GM18505 (cell line): ENCODE measurements at regions not wholly inside any gene's neighbourhood (a gene's known extent, or its start where the extent isn't known, plus 50 kb on each side); places are given as distances from the start of the nearest gene placed in this dataset.

ENCODE experiments used
- ATAC-seq: cut with Tn5 transposase; IDR thresholded peaks from one replicate; pipeline ENCODE4 v1.9.1; 2021; ENCODE audit not compliant: unreplicated experiment
- POLR2A ChIP-seq: IDR thresholded peaks from 4 replicates; pipeline ENCODE4 v1.6.1; 2011; ENCODE audit warnings: borderline replicate concordance; ENCODE audit not compliant: insufficient read depth, insufficient read length; ENCODE audit errors: extremely low read depth

DNA sequence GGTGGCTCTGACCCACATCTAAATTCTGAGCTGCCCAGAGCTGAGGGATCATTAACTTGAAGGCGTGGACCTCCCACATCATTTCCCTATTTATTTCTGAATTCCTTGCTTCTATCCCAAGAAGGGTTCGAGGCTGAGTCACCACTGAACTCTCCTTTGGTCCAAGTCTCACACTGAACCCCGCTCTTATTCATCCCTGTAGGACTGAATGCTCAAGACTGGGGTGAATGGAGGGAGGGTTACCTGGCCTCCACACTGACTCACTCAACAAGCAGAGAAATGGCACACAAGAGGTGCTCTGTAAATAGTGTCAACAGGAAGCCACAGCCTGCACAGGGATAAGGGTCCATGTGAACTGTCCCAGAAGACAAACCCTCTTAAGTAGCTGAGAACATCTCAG is 79.1 kb upstream of the FSTL4 start:
- no peak for ATAC-seq

GRCh38 chr5:133690746-133691145 is 78.4 kb upstream of the FSTL4 start:
- no peak for ATAC-seq
- TF ChIP-seq POLR2A = no peak

More for the DNA sequence above, 79.1 kb upstream of the FSTL4 start:
- TF ChIP-seq POLR2A = no peak

DNA sequence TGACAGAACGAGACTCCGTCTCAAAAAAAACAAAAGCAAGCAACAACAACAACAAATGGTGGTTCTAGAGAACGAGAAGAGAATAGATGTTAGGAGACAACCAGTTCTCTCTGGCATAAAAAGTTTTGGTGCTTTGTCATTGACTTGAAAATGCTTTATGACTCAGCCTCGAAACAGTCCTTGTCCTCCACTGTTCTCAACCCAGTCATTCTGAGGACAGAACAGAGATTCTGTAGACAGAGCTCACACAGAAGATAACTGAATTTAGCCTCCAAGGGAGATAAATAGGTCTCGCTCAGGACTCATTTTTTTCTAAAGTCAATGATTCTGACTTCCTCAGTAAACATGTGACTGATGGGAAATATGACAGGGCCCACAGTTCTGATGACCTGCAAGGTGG is 76.0 kb upstream of the FSTL4 start:
- TF ChIP-seq POLR2A = no peak
- ATAC-seq = no peak

- ATAC-seq = no peak
- no peak for TF ChIP-seq POLR2A
These were observed 75.1 kb upstream of the FSTL4 start for GRCh38 chr5:133687212-133688061.

DNA sequence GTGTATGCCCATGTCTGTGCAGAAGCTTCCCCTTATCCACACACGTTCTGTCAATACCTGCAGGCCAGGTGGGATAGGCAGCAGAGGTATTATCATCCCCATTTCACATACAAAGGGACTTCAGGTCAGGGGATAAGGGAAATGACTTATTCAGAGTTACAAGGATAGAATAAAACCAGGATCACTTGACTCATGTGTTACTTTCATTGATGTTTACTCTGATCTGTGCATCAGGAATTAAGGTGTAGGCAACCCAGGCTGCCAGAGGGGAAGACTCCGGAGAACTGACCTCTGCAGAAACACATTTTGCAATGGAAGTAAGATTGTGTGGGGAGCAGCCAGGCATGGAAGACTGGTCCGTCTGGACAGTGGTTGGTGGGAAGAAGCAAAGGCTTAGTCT is 74.2 kb upstream of the FSTL4 start:
- TF ChIP-seq POLR2A = no peak
- ATAC-seq = no peak

- no peak for TF ChIP-seq POLR2A
- no peak for ATAC-seq
These were observed 73.2 kb upstream of the FSTL4 start for GRCh38 chr5:133685402-133686018.

DNA sequence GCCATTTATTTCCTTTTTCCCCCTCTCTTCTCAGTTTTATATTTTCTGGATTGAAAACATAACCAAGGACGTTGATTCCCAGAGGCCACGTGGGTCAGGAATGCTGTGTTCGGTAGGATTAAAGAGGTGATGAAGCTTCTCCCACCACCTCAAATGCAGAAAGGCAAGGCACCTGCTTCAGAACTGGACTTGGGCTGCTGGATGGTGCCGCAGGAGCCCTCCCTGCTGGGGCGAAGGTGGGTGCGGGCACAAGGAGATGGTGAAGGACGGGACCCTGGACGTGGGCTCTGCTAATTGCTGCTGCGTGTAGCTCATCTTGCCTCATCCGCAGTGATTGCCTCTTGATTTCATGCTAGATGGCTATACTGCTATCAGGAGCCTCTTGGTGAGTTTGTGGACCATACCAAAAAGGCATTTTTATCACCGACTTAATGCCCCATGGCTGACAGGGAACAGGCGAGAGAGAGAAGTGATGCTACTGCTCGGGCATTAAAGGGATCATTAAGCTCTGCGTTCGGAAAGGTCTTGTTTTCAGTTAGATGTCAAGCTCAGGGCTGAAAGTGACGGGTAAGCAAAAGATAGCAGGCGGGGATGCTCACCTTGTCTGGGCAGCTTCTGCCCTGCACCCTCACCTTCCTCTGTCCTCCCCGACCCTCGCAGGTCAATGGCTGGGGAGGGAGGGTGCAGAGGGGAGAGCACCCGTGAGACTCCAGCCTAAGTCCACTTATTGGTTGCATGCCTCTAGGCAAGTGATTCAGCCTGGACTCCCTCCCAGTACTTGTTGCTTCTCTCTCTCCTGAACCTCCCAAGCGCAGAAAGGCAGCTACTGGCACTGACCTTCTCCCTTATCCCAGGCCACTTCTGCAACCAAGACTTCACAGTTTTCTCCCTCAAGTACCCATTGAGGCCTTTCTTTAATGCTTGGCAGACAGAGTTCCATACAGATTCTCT is 71.6 kb upstream of the FSTL4 start:
- no peak for ATAC-seq
- no peak for TF ChIP-seq POLR2A

GRCh38 chr5:133682451-133682850 is 70.1 kb upstream of the FSTL4 start:
- TF ChIP-seq POLR2A = no peak
- no peak for ATAC-seq

- no peak for ATAC-seq
- TF ChIP-seq POLR2A = no peak
These were observed 69.6 kb upstream of the FSTL4 start for GRCh38 chr5:133681896-133682295.

DNA sequence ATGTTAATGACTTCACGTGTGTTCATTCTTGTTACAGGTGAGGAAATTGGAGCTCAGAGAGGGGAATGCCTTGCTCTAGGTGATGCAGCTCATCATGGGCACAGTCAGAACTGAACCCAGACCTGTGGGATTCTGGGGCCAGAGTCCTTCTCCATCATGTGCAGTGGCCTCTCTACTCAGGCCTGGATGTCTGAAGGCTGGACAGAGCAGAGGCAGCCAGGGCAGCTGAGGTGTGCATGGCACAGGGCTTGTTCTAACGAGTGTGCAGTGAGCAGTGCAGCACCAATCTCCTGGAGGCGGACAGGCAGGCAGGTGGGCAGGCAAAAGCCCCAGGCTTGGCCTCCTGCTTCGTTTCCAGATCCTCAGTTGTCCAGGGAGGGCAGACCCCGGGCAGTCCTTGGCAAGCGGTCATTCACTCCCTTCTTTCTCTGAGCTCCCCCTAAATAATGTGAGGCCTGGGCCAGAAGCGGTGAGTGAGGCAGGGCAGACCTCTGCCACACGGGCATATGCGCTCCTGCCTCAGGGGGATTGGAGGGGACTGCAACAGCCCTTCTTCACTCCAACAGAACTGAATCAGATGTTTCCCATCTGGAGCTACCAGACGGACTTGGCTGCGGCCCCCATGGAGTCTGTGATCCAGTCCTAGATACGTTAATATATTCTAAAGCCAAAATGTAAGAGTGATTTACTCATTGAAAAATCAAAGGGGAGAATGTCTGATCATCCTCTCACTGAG is 68.7 kb upstream of the FSTL4 start:
- ATAC-seq = no peak
- no peak for TF ChIP-seq POLR2A

DNA sequence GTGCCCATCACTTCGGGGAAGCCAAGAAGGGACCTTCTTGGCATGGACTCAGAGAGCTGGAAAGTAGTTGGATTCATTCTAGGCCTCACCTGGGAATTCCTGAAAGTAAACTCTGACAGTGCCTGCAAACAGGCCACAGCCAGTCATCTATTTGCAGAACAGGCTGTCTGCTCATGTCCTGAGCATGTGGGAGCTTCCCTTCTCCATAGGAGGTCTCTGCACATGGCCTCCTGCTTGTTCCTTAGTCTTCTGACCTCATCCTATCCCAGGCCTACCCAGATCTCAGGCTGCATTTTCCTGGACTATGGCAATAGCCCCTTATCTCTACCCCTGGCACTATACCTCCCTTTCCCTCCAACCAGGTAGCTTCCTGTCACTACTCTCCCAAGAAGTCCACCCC is 67.2 kb upstream of the FSTL4 start:
- TF ChIP-seq POLR2A = no peak
- no peak for ATAC-seq

DNA sequence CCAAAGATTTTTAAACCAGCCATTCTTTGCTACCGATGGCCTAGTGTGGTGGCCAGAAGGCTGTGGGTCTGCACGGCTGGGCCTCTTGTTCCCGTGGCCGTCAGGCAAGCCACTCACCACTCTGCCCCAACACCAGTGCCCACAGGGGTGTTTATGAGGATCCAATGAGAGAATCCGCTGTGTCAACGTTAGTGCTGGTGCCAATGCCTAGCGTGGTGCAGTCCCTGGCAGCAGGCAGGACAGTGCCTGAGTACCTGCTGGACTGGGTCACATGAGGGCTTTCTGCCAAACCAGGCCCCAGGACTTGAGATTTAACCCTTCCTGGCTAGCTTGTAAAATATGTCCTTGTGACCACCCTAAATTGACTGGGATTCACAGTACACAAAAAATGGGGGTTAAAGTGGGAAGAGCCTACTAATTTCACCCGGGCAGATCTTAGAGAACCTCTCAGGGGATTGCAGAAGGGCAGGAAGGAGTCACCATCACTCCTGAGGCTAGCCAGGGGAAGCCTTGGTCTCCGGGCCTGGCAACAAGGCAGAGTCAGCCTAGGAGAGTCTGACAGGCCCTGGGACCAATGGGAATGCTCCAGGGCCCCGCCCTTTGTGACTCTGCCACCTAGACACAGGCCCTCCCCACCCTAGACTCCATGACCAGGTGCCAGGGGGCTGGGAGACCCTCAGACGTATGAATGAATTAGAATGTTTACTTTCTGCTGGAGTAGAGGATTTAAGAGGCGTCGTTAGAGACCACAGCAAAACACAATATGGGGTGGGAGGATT is 63.2 kb upstream of the FSTL4 start:
- no peak for ATAC-seq
- TF ChIP-seq POLR2A = no peak
